IMR-90 (cell line): ENCODE measurements at regions not wholly inside any gene's neighbourhood (a gene's known extent, or its start where the extent isn't known, plus 50 kb on each side); places are given as distances from the start of the nearest gene placed in this dataset.
A peak's percentile ranks its signal among the peaks of the same experiment; 100 is the strongest.

Source experiments
- ATAC-seq: fragments of 200-7000 bp; cut with Tn5 transposase; 2 replicates; pipeline ENCODE4 v1.9.1; 2020; ENCODE audit warnings: low read depth, mild to moderate bottlenecking, moderate library complexity
- BruUV-seq: library from RNA; stranded (reverse); fragments of 400-500 nt; replicated peaks from 2 replicates; lab custom pipeline; 2021; lab: Mats Ljungman, UMichigan
- CTCF ChIA-PET: fragments of 300-600 bp; formaldehyde crosslinking; extraction: SDS; loops from one replicate; lab custom pipeline; 2021; ENCODE audit warnings: antibody characterized with exemption; lab: Yijun Ruan, JAX
- POLR2A ChIA-PET: fragments of 300-600 bp; sonication (Branson Sonifier 250); formaldehyde crosslinking; loops from one replicate; lab custom pipeline; 2022; ENCODE audit warnings: antibody characterized with exemption; ENCODE audit not compliant: unreplicated experiment; lab: Charles Lee
- DNase-seq: peaks from one replicate; pipeline ENCODE4 v3.0.0; 2013
- H2AFZ ChIP-seq: replicated peaks from 2 replicates; pipeline ENCODE3; 2013; ENCODE audit warnings: low read length, mild to moderate bottlenecking; ENCODE audit not compliant: poor library complexity
- H2AK5ac ChIP-seq: 2 replicates; pipeline ENCODE4 v1.6.1; 2013; ENCODE audit warnings: low read depth, low read length, inconsistent platforms
- H2AK9ac ChIP-seq: replicated peaks from 2 replicates; pipeline ENCODE3; 2013; ENCODE audit warnings: mild to moderate bottlenecking, low read depth, low read length, moderate library complexity; ENCODE audit not compliant: poor library complexity
- H2BK120ac ChIP-seq: 2 replicates; pipeline ENCODE4 v1.6.1; 2013; ENCODE audit warnings: low read depth, low read length, inconsistent platforms
- H2BK15ac ChIP-seq: 3 replicates; pipeline ENCODE4 v1.6.1; 2013; ENCODE audit warnings: low read depth, low read length, inconsistent platforms
- H2BK20ac ChIP-seq: 2 replicates; pipeline ENCODE4 v1.6.1; 2013; ENCODE audit warnings: low read depth, mild to moderate bottlenecking, inconsistent platforms, low read length, moderate library complexity
- H2BK5ac ChIP-seq: 2 replicates; pipeline ENCODE4 v1.6.1; 2013; ENCODE audit warnings: mild to moderate bottlenecking, low read depth, low read length, inconsistent platforms; ENCODE audit not compliant: poor library complexity, severe bottlenecking
- H3K14ac ChIP-seq: replicated peaks from 2 replicates; pipeline ENCODE4 v1.6.1; 2013; ENCODE audit warnings: low read depth, low read length, inconsistent platforms
- H3K18ac ChIP-seq: 2 replicates; pipeline ENCODE4 v1.6.1; 2013; ENCODE audit warnings: low read depth, low read length, control low read depth
- H3K23ac ChIP-seq: 2 replicates; pipeline ENCODE4 v1.6.1; 2013; ENCODE audit warnings: low read depth, low read length, inconsistent platforms
- H3K27ac ChIP-seq: 2 replicates; pipeline ENCODE4 v1.5.1; 2013; ENCODE audit warnings: mild to moderate bottlenecking, control low read depth, low read length; ENCODE audit not compliant: insufficient read depth
- H3K27me3 ChIP-seq: 2 replicates; pipeline ENCODE4 v1.6.1; 2013; ENCODE audit warnings: low read length; ENCODE audit not compliant: control insufficient read depth, insufficient read depth
- H3K36me3 ChIP-seq: 2 replicates; pipeline ENCODE4 v1.6.1; 2013; ENCODE audit warnings: low read length, mixed read lengths; ENCODE audit not compliant: control insufficient read depth, insufficient read depth
- H3K4ac ChIP-seq: 2 replicates; pipeline ENCODE4 v1.6.1; 2013; ENCODE audit warnings: low read depth, low read length, inconsistent platforms
- H3K4me1 ChIP-seq: 2 replicates; pipeline ENCODE4 v1.6.1; 2013; ENCODE audit warnings: low read length, mixed read lengths; ENCODE audit not compliant: control insufficient read depth, insufficient read depth
- H3K4me2 ChIP-seq: 2 replicates; pipeline ENCODE4 v1.6.1; 2013; ENCODE audit warnings: low read depth, mild to moderate bottlenecking, control low read depth, low read length, moderate library complexity
- H3K4me3 ChIP-seq: 2 replicates; pipeline ENCODE4 v1.5.1; 2013; ENCODE audit warnings: low read depth, mild to moderate bottlenecking, control low read depth, low read length, moderate library complexity; ENCODE audit not compliant: insufficient read depth
- H3K56ac ChIP-seq: 2 replicates; pipeline ENCODE4 v1.6.1; 2013; ENCODE audit warnings: low read length, inconsistent platforms; ENCODE audit not compliant: insufficient read depth; ENCODE audit errors: extremely low read depth
- H3K79me1 ChIP-seq, 2 experiments: 2 replicates each; pipeline ENCODE4 v1.6.1; 2013; ENCODE audit warnings: low read length in 2 of 2, inconsistent platforms in 1 of 2, low read depth in 1 of 2
- H3K9ac ChIP-seq: 2 replicates; pipeline ENCODE4 v1.6.1; 2013; ENCODE audit warnings: low read depth, low read length, control low read depth
- H3K9me1 ChIP-seq: 2 replicates; pipeline ENCODE4 v1.6.1; 2013; ENCODE audit warnings: low read length, inconsistent platforms; ENCODE audit not compliant: insufficient read depth
- H3K9me3 ChIP-seq: 2 replicates; pipeline ENCODE4 v1.6.1; 2013; ENCODE audit warnings: low read length; ENCODE audit not compliant: control insufficient read depth, insufficient read depth
- H4K20me1 ChIP-seq: 2 replicates; pipeline ENCODE4 v1.6.1; 2013; ENCODE audit warnings: low read length, inconsistent platforms; ENCODE audit not compliant: insufficient read depth
- H4K5ac ChIP-seq: 2 replicates; pipeline ENCODE4 v1.6.1; 2013; ENCODE audit warnings: mild to moderate bottlenecking, low read depth, low read length, control low read depth
- H4K8ac ChIP-seq, 2 experiments: 2 replicates each; pipeline ENCODE4 v1.6.1; 2013; ENCODE audit warnings: low read depth in 2 of 2, low read length in 2 of 2, control low read depth in 1 of 2, inconsistent platforms in 1 of 2
- H4K91ac ChIP-seq: 2 replicates; pipeline ENCODE4 v1.6.1; 2013; ENCODE audit warnings: low read depth, low read length, inconsistent platforms; ENCODE audit not compliant: insufficient read depth
- BHLHE40 ChIP-seq: fragments of 150-350 bp; IDR thresholded peaks from 2 replicates; pipeline ENCODE4 v1.6.1; 2016; ENCODE audit warnings: mild to moderate bottlenecking, low read depth, low read length
- CEBPB ChIP-seq: IDR thresholded peaks from 2 replicates; pipeline ENCODE4 v1.6.1; 2012; ENCODE audit warnings: low read depth, low read length, improper control_type of control experiment
- CHD1 ChIP-seq: IDR thresholded peaks from 2 replicates; pipeline ENCODE4 v1.6.1; 2012; ENCODE audit warnings: low read depth, low read length, improper control_type of control experiment
- CTCF ChIP-seq: conservative IDR thresholded peaks from 2 replicates; pipeline ENCODE4 v1.5.1; 2012; ENCODE audit warnings: mild to moderate bottlenecking, low read depth, low read length, improper control_type of control experiment
- ELK1 ChIP-seq: fragments of 150-350 bp; IDR thresholded peaks from 2 replicates; pipeline ENCODE4 v1.6.1; 2016; ENCODE audit warnings: low read depth, mild to moderate bottlenecking, low read length, moderate library complexity, borderline replicate concordance
- FOS ChIP-seq: fragments of 150-350 bp; IDR thresholded peaks from 2 replicates; pipeline ENCODE4 v1.6.1; 2016; ENCODE audit warnings: low read depth, low read length
- MAFK ChIP-seq: IDR thresholded peaks from 2 replicates; pipeline ENCODE4 v1.6.1; 2012; ENCODE audit warnings: low read depth, low read length, improper control_type of control experiment
- MAZ ChIP-seq: IDR thresholded peaks from 2 replicates; pipeline ENCODE4 v1.6.1; 2012; ENCODE audit warnings: low read depth, mild to moderate bottlenecking, low read length, improper control_type of control experiment, moderate library complexity, borderline replicate concordance
- MXI1 ChIP-seq: IDR thresholded peaks from 2 replicates; pipeline ENCODE4 v1.6.1; 2012; ENCODE audit warnings: low read depth, mild to moderate bottlenecking, low read length, moderate library complexity, borderline replicate concordance
- POLR2A ChIP-seq: IDR thresholded peaks from 2 replicates; pipeline ENCODE4 v1.6.1; 2012; ENCODE audit warnings: mild to moderate bottlenecking, low read depth, low read length
- RAD21 ChIP-seq: IDR thresholded peaks from 2 replicates; pipeline ENCODE4 v1.6.1; 2012; ENCODE audit warnings: low read length, improper control_type of control experiment
- RCOR1 ChIP-seq: IDR thresholded peaks from 2 replicates; pipeline ENCODE4 v1.6.1; 2012; ENCODE audit warnings: mild to moderate bottlenecking, low read length, improper control_type of control experiment; ENCODE audit not compliant: insufficient replicate concordance
- RFX5 ChIP-seq: IDR thresholded peaks from 2 replicates; pipeline ENCODE4 v1.8.0; 2012; ENCODE audit warnings: low read depth, mild to moderate bottlenecking, low read length, moderate library complexity
- SMC3 ChIP-seq: fragments of 150-350 bp; IDR thresholded peaks from 2 replicates; pipeline ENCODE4 v1.6.1; 2016; ENCODE audit warnings: low read depth, mild to moderate bottlenecking, antibody characterized with exemption, low read length, moderate library complexity
- USF2 ChIP-seq: fragments of 150-350 bp; IDR thresholded peaks from 2 replicates; pipeline ENCODE4 v1.6.1; 2017; ENCODE audit warnings: mild to moderate bottlenecking, antibody characterized with exemption, low read length, low read depth
- WGBS, 2 experiments: methylation state at CpG; one replicate each; pipeline versions ENCODE4 v1.1.5 to v1.1.7; 2013; ENCODE audit warnings: missing lambda C conversion rate in 2 of 2; ENCODE audit not compliant: insufficient read length in 1 of 2; ENCODE audit errors: extremely low coverage in 2 of 2; 5-methylcytosine and 5-hydroxymethylcytosine counted together
- dilution Hi-C: fragments of 300-500 bp; cut with HindIII; formaldehyde crosslinking; loops from one replicate; pipeline ENCODE4 v1.14.3; 2018; ENCODE audit warnings: low sequenced_read_pairs; ENCODE audit not compliant: unreplicated experiment
- in situ Hi-C: fragments of 300-500 bp; cut with MboI; formaldehyde crosslinking; loops from 3 replicates; pipeline ENCODE4 v1.14.3; 2019; ENCODE audit warnings: low sequenced_read_pairs, inconsistent platforms, mixed read lengths
- intact Hi-C: fragments of 100-400 bp; cut with micrococcal nuclease; formaldehyde crosslinking; loops from 2 replicates; pipeline ENCODE4 v1.10.0; 2022

GRCh38 chr14:61110316-61111082, 129.5 kb downstream of the SLC38A6 start:
- peaks cover 19% of the 10 kb centered on the region for H3K4me1 ChIP-seq
- CTCF ChIA-PET = no interaction called here
- no peak overlapping the region for H3K9ac ChIP-seq
- ATAC-seq (no peak), DNase-seq (no peak)
- dilution Hi-C loops = no loop called here
- no peak overlapping the region for H2BK5ac ChIP-seq
- no peaks in the 10 kb centered on the region for H4K20me1 ChIP-seq
- in situ Hi-C loops = no loop called here
- peak overlapping the region; percentile 66 for H3K4ac ChIP-seq
- H3K27me3 ChIP-seq = no peaks in the 10 kb centered on the region
- H4K5ac ChIP-seq = peak overlapping the region; percentile 25
- peak overlapping the region; percentile 29; the same call in 1 of the 2 replicates for H3K18ac ChIP-seq
- no peak overlapping the region for H3K27ac ChIP-seq
- peak overlapping the region; percentile 72 for H2BK120ac ChIP-seq
- peaks cover 1% of the 10 kb centered on the region; the same call in 1 of the 2 replicates for H3K36me3 ChIP-seq
- peaks cover 6% of the 10 kb centered on the region for H3K9me3 ChIP-seq
- H3K4me2 ChIP-seq = no peak overlapping the region
- H3K14ac ChIP-seq = peak overlapping the region; percentile 46
- peak overlapping the region; percentile 19; the same call in 1 of the 2 replicates for H4K91ac ChIP-seq
- 69% methylated on average over 4 of the region's 9 CpGs; no CpG with 5 or more reads in 1 of the 2 experiments for WGBS, 2 experiments
- H2BK20ac ChIP-seq = peak overlapping the region; percentile 47; the same call in 1 of the 2 replicates
- H3K56ac ChIP-seq = no peak overlapping the region
- no peak overlapping the region for H3K23ac ChIP-seq
- BruUV-seq = no TSS peak
- H2AK9ac ChIP-seq = no peak overlapping the region
- peaks cover 0 to 4% of the 10 kb centered on the region in 2 experiments; a peak in 1 of 4 replicates for H3K79me1 ChIP-seq
- H2AFZ ChIP-seq = peak overlapping the region; percentile 66
- peak overlapping the region; percentile 73; the same call in 2 of the 3 replicates for H2BK15ac ChIP-seq
- no peak overlapping the region for H3K4me3 ChIP-seq
- intact Hi-C loops = no loop called here
- peak overlapping the region; percentile 87 for H2AK5ac ChIP-seq
- peak overlapping the region; percentile 50 to 57; a peak in 2 of 4 replicates for H4K8ac ChIP-seq
- POLR2A ChIA-PET = no interaction called here
- H3K9me1 ChIP-seq = peaks cover 33% of the 10 kb centered on the region
- TF ChIP-seq MXI1 = no peak
- TF ChIP-seq FOS = no peak
- no peak for TF ChIP-seq ELK1
- TF ChIP-seq RCOR1 = no peak
- TF ChIP-seq RAD21 = no peak
- TF ChIP-seq CHD1 = no peak
- no peak for TF ChIP-seq SMC3
- no peak for TF ChIP-seq CEBPB
- TF ChIP-seq POLR2A = no peak
- TF ChIP-seq MAFK = no peak
- TF ChIP-seq BHLHE40 = no peak
- TF ChIP-seq MAZ = no peak
- TF ChIP-seq CTCF = no peak
- no peak for TF ChIP-seq RFX5
- TF ChIP-seq USF2 = no peak
